GM12865 (cell line): ENCODE measurements at regions not wholly inside any gene's neighbourhood (a gene's known extent, or its start where the extent isn't known, plus 50 kb on each side); places are given as distances from the start of the nearest gene placed in this dataset.
A peak's percentile ranks its signal among the peaks of the same experiment; 100 is the strongest.

Experiments used
- DNase-seq: peaks from one replicate; pipeline ENCODE4 v3.0.0; 2010; ENCODE audit warnings: low read depth
- H3K4me3 ChIP-seq: 2 replicates; pipeline ENCODE4 v1.5.1; 2011; ENCODE audit warnings: mild to moderate bottlenecking, low read depth, low read length, control low read depth
- CTCF ChIP-seq: IDR thresholded peaks from 2 replicates; pipeline ENCODE4 v1.5.1; 2011; ENCODE audit warnings: low read length, control low read depth, low read depth, inconsistent platforms; ENCODE audit not compliant: insufficient read depth; ENCODE audit errors: missing control alignments

GRCh38 chr21:35677298-35677841 lies 383.0 kb downstream of the SETD4 start:
- DNase-seq, result no peak
- no peak for TF ChIP-seq CTCF

GRCh38 chr21:35674895-35675470 lies 385.3 kb downstream of the SETD4 start:
- no peak overlapping the region for H3K4me3 ChIP-seq
- TF ChIP-seq CTCF, result no peak
- no peak for DNase-seq

More at GRCh38 chr21:35677298-35677841, 383.0 kb downstream of the SETD4 start:
- H3K4me3 ChIP-seq, result no peak overlapping the region

- no peak for DNase-seq
- TF ChIP-seq CTCF, result no peak
- H3K4me3 ChIP-seq, result no peak overlapping the region
These were observed 386.1 kb downstream of the SETD4 start for GRCh38 chr21:35674091-35674671.

- DNase-seq, result no peak
- H3K4me3 ChIP-seq, result no peak overlapping the region
- no peak for TF ChIP-seq CTCF
These were observed 388.0 kb downstream of the SETD4 start for GRCh38 chr21:35672313-35672712.

- DNase-seq, result peak; percentile 18
- no peak overlapping the region for H3K4me3 ChIP-seq
- no peak for TF ChIP-seq CTCF
These were observed 395.6 kb downstream of the SETD4 start for GRCh38 chr21:35664683-35665082.

- no peak overlapping the region for H3K4me3 ChIP-seq
- no peak for DNase-seq
- no peak for TF ChIP-seq CTCF
These were observed 396.3 kb downstream of the SETD4 start for GRCh38 chr21:35663856-35664606.
